ENCODE measurements at regions not wholly inside any gene's neighbourhood (a gene's known extent, or its start where the extent isn't known, plus 50 kb on each side); places are given as distances from the start of the nearest gene placed in this dataset.

- Histone ChIP-seq H2AFZ (ENCODE audit: low read depth, low read length) (no peak overlapping the region), H3F3A (ENCODE audit: insufficient read depth, low read length, poor library complexity, severe bottlenecking) (no peaks in the 10 kb centered on the region), H3K4me2 (ENCODE audit: low read length) (no peak overlapping the region), H3K9ac (ENCODE audit: low read length) (no peak overlapping the region), H3K4me3 (ENCODE audit: low read length) (no peak overlapping the region), H3K36me3 (ENCODE audit: insufficient read depth, low read length) (no peaks in the 10 kb centered on the region), H4K20me1 (ENCODE audit: insufficient read depth) (no peaks in the 10 kb centered on the region), H3K9me3 (ENCODE audit: low read length) (no peaks in the 10 kb centered on the region), H3K27me3 (ENCODE audit: insufficient read depth, low read depth, low read length) (no peaks in the 10 kb centered on the region), H3K79me2 (replicated peaks; ENCODE audit: insufficient read depth, low read length) (no peaks in the 10 kb centered on the region), H3K9me2 (ENCODE audit: insufficient read depth, low read length) (no peaks in the 10 kb centered on the region), H3K27ac (ENCODE audit: low read length) (no peak overlapping the region)
- TF ChIP-seq TAF1 (IDR thresholded peaks at IDR 0.05; ENCODE audit: low read depth): no peak
- no peak for TF ChIP-seq EP300 (conservative IDR thresholded peaks at IDR 0.05; ENCODE audit: poor library complexity, severe bottlenecking)
- TF ChIP-seq, protein P1, sequence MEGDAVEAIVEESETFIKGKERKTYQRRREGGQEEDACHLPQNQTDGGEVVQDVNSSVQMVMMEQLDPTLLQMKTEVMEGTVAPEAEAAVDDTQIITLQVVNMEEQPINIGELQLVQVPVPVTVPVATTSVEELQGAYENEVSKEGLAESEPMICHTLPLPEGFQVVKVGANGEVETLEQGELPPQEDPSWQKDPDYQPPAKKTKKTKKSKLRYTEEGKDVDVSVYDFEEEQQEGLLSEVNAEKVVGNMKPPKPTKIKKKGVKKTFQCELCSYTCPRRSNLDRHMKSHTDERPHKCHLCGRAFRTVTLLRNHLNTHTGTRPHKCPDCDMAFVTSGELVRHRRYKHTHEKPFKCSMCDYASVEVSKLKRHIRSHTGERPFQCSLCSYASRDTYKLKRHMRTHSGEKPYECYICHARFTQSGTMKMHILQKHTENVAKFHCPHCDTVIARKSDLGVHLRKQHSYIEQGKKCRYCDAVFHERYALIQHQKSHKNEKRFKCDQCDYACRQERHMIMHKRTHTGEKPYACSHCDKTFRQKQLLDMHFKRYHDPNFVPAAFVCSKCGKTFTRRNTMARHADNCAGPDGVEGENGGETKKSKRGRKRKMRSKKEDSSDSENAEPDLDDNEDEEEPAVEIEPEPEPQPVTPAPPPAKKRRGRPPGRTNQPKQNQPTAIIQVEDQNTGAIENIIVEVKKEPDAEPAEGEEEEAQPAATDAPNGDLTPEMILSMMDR (IDR thresholded peaks at IDR 0.05; ENCODE audit: poor library complexity, severe bottlenecking): no peak
- no peak for TF ChIP-seq EZH2 (IDR thresholded peaks at IDR 0.05; ENCODE audit: borderline replicate concordance, insufficient read depth, low read length, poor library complexity, severe bottlenecking)
- TF ChIP-seq, protein P2, sequence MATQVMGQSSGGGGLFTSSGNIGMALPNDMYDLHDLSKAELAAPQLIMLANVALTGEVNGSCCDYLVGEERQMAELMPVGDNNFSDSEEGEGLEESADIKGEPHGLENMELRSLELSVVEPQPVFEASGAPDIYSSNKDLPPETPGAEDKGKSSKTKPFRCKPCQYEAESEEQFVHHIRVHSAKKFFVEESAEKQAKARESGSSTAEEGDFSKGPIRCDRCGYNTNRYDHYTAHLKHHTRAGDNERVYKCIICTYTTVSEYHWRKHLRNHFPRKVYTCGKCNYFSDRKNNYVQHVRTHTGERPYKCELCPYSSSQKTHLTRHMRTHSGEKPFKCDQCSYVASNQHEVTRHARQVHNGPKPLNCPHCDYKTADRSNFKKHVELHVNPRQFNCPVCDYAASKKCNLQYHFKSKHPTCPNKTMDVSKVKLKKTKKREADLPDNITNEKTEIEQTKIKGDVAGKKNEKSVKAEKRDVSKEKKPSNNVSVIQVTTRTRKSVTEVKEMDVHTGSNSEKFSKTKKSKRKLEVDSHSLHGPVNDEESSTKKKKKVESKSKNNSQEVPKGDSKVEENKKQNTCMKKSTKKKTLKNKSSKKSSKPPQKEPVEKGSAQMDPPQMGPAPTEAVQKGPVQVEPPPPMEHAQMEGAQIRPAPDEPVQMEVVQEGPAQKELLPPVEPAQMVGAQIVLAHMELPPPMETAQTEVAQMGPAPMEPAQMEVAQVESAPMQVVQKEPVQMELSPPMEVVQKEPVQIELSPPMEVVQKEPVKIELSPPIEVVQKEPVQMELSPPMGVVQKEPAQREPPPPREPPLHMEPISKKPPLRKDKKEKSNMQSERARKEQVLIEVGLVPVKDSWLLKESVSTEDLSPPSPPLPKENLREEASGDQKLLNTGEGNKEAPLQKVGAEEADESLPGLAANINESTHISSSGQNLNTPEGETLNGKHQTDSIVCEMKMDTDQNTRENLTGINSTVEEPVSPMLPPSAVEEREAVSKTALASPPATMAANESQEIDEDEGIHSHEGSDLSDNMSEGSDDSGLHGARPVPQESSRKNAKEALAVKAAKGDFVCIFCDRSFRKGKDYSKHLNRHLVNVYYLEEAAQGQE (IDR thresholded peaks at IDR 0.05; ENCODE audit: borderline replicate concordance): no peak
- TF ChIP-seq RAD21 (conservative IDR thresholded peaks at IDR 0.05): no peak
- TF ChIP-seq SMC3 (conservative IDR thresholded peaks at IDR 0.05; ENCODE audit: poor library complexity): no peak
- no peak for TF ChIP-seq POLR2AphosphoS5 (IDR thresholded peaks at IDR 0.05)
- TF ChIP-seq MXI1 (conservative IDR thresholded peaks at IDR 0.05; ENCODE audit: poor library complexity, severe bottlenecking): no peak
Measured at GRCh38 chr6:4482461-4482860, 293.7 kb upstream of the CDYL start.

DNA sequence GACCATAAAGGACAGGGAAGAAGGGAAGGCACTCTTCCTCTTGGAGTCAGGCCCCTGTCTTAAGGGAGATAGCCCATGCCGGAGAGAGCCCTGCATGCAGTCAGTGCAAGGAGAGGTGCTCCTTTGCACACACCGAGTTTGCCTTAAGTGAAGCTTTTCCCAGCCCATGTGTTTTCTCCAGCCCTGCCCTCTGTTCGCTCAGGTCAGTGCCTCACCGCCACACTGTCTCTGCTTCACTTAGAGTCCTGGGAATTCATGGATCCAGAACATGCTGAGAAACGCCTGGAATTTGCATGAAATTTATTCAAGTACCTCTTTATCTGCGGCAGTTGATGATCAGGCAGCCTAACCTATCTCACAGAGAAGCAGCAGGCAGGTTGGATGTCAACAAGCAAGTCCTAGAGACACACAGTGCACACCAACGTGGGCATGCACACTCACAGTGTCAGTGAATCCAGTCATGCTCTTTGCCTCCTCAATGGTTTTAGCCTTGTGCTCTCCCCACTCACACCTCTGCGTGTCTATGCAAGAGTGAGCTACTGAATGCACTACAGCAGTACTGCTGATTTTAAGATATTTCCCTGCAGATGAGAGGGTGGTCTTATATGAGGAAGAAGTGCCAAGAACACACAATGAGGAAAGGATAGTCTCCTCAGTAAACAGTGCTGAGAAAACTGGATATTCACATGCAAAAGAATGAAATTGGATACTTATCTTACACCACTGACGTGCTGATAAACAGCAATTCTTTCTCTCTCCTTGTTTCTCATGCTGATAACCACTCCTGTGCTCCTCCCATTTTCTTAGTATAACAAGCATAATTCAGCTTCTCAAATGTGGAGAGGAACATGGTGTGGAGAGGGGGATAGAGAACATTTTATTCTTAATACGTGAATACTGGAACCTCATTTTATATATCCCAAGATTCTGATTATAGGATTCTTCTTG, 295.1 kb upstream of the CDYL start:
- H3K27ac ChIP-seq (ENCODE audit: low read length): no peak overlapping the region
- no peaks in the 10 kb centered on the region for H3F3A ChIP-seq (ENCODE audit: insufficient read depth, low read length, poor library complexity, severe bottlenecking)
- no peaks in the 10 kb centered on the region for H3K27me3 ChIP-seq (ENCODE audit: insufficient read depth, low read depth, low read length)
- H3K9me3 ChIP-seq (ENCODE audit: low read length): no peaks in the 10 kb centered on the region
- no peak overlapping the region for H3K4me3 ChIP-seq (ENCODE audit: low read length)
- no peak for TF ChIP-seq MXI1 (conservative IDR thresholded peaks at IDR 0.05; ENCODE audit: poor library complexity, severe bottlenecking)
- no peak for TF ChIP-seq RAD21 (conservative IDR thresholded peaks at IDR 0.05)
- TF ChIP-seq SMC3 (conservative IDR thresholded peaks at IDR 0.05; ENCODE audit: poor library complexity): no peak
- TF ChIP-seq TAF1 (IDR thresholded peaks at IDR 0.05; ENCODE audit: low read depth): no peak
- no peak for TF ChIP-seq EP300 (conservative IDR thresholded peaks at IDR 0.05; ENCODE audit: poor library complexity, severe bottlenecking)
- no peak for TF ChIP-seq POLR2AphosphoS5 (IDR thresholded peaks at IDR 0.05)
- TF ChIP-seq, protein P1 (IDR thresholded peaks at IDR 0.05; ENCODE audit: poor library complexity, severe bottlenecking): no peak
- TF ChIP-seq, protein P2 (IDR thresholded peaks at IDR 0.05; ENCODE audit: borderline replicate concordance): no peak
- no peak for TF ChIP-seq EZH2 (IDR thresholded peaks at IDR 0.05; ENCODE audit: borderline replicate concordance, insufficient read depth, low read length, poor library complexity, severe bottlenecking)
- H3K4me2 ChIP-seq (ENCODE audit: low read length): no peak overlapping the region
- H4K20me1 ChIP-seq (ENCODE audit: insufficient read depth): no peaks in the 10 kb centered on the region
- H2AFZ ChIP-seq (ENCODE audit: low read depth, low read length): no peak overlapping the region
- H3K9ac ChIP-seq (ENCODE audit: low read length): no peak overlapping the region
- H3K36me3 ChIP-seq (ENCODE audit: insufficient read depth, low read length): no peaks in the 10 kb centered on the region
- no peaks in the 10 kb centered on the region for H3K9me2 ChIP-seq (ENCODE audit: insufficient read depth, low read length)
- H3K79me2 ChIP-seq (replicated peaks; ENCODE audit: insufficient read depth, low read length): no peaks in the 10 kb centered on the region
